HG03108 (cell line): ENCODE measurements at regions not wholly inside any gene's neighbourhood (a gene's known extent, or its start where the extent isn't known, plus 50 kb on each side); places are given as distances from the start of the nearest gene placed in this dataset.

Source experiments
- ATAC-seq: cut with Tn5 transposase; IDR thresholded peaks from one replicate; pipeline ENCODE4 v1.9.1; 2021; ENCODE audit warnings: moderate library complexity; ENCODE audit not compliant: unreplicated experiment

DNA sequence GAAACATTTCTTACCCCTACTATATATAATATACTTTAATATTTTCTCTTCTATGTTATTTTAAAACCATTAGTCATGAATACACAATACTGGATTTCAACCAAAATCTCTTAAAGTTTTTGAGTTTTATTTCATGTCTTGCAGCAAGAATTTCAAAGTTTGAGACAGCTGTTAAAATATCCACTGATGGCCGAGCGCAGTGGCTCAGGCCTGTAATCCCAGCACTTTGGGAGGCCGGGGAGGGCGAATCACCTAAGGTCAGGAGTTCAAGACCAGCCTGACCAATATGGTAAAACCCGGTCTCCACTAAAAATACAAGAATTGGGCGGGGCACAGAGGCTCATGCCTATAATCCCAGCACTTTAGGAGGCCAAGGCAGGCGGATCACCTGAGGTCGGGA is 59.7 kb upstream of the DAPK1 start:
- ATAC-seq: no peak

DNA sequence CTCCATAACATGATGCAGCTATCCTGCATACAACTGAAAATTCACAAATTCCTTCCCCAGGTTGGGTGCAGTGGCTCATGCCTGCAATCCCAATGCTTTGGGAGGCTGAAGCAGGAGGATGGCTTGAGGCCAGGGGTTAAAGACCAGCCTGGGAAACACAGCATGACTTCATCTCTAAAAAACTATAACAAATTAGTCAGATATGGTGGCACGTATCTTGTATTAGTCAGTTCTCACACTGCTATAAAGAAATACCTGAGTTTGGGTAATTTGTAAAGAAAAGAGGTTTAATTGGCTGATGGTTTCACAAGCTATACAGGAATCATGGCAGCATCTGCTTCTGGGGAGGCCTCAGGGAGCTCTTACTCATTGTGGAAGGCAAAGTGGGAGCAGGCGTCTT is 56.4 kb upstream of the DAPK1 start:
- ATAC-seq: no peak

DNA sequence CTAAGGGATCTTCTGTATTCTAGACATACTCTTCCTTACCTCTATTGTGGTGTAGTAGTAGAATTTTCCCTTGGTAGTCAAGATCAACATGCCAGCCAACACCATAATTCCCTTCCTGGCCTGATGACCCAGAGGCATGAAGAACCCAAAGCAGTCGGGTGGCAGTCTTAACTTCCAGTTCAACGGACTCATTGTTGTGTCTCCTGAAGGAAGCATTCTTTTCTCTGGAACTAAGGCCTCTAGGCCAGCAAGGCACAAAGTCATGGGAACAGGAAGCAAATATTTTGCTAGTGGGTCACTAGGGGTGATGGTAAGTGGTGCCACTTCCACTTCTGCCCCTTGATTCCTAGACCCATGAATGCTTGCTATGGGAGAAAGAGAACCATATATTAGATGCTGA is 55.2 kb upstream of the DAPK1 start:
- ATAC-seq: no peak

DNA sequence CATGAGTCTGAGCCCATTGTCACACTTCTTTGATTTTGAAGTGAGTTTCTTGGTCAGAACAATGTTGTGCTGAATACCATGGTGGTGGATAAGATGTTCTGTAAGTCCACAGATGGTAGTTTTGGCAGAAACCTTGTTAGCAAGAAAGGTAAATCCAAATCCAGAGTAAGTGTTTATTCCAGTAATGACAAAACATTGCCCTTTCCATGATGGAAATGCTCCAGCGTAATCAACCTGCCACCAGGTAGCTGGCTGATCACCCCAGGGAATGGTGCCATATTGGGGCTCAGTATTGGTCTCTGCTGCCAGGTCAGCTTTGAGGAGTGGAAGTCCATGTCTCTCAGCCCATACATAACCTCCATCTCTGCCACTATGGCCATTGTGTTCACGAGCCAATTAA is 54.7 kb upstream of the DAPK1 start:
- ATAC-seq: no peak

DNA sequence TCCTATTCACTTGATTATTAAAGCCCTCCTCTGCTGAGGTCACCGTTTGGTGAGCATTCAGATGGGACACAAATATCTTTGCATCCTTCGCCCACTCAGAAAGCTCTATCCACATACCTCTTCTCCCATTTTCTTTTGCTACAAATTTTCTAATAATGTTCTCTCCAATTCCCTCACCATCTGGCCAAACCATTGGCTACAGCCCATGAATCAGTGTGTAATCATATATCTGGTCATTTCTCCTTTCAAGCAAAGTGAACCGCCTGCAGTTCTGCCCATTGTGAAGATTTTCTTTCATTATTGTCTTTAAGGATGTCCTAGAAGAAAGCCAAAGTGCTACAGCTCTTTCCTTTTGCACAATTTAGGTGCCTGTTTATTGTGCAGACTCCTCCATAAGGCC is 54.2 kb upstream of the DAPK1 start:
- no peak for ATAC-seq

DNA sequence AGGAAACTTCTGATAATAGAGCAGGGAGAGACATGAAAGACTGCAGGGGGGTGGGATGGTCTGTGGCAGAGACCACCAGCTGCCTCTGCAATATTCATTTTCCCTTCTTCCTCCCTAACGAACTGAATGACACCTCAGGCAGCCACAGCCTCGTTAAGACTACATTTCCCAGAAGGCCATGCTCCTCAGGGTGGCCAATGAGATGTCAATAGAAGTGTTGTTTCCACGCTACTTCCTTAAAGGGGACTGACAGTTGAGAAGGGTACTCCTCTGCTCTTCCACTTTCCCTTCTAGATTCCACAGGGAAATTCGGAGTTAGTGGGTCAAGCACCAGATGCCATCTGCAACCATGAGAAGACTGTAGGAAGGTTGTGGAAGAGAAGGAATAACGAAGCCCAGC is 52.0 kb upstream of the DAPK1 start:
- peak; percentile 79 for ATAC-seq

DNA sequence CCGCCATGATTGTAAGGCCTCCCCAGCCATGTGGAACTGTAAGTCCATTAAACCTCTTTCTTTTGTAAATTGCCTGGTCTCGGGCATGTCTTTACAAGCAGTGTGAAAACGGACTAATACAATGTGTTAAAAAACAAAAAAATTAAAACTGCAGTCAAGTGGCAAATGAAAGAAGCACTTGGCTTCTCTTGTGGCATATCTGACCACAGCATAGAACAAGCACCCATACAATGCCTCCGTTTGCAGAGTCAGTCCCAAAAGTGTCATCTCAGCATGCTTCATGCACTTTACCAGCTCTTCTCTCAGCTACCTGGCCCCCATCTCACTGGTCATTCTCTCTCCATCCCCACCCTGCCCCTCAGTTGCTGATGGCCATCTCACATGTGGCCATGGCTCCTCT is 51.1 kb upstream of the DAPK1 start:
- ATAC-seq: no peak

DNA sequence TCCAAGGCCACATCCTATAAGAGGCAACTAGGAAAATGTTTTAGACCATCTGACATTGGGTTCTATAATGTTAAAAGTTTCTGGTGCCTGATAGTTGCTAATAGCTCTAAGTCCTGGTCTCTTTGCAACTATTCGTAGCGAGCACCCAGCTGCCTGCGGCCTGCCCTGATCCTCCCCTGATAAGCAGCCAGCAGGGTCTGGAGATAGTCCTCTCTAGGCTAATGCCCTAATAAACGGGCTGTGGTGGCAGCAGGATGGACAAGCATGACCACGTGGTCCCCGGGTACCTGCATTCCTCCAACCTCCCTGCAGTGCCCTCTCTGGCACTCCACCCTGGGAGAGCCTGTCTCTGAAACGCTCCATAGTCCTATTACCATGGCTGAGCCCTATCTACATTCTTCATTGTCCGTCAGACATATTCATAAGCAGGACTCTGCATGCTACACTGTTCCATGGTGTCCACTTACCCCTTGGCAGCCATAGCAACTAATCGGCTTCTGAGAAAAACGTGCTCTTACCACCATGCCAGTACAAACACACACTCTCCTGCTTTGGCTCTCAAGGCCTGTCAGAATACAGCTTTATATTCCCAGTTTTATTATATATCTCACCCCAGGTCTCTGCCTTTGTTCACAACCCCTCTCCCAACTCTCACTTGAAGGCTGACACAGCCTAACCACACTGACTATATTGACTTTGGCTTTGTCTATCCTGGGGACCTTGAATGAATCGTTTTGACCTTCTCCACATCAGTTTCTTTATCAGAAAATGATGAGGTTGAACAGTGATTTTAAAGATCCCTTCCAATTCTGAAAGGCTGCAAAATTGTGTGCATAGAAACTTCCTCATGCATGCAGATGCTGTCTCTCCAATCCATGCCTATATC is 49.9 kb upstream of the DAPK1 start:
- no peak for ATAC-seq
